Transverse colon (tissue), 4 donors: ENCODE measurements at regions not wholly inside any gene's neighbourhood (a gene's known extent, or its start where the extent isn't known, plus 50 kb on each side); places are given as distances from the start of the nearest gene placed in this dataset.

Source experiments
- DNase-seq: peaks from one replicate; pipeline ENCODE4 v3.0.0-alpha.2; 2019
- H3K27ac ChIP-seq, 4 donors: fragments of 200-600 bp; sonication (generic); 2 replicates each; pipeline ENCODE4 v1.5.1; 2016 to 2018; ENCODE audit warnings: inconsistent platforms in 4 of 4
- H3K27me3 ChIP-seq: fragments of 200-600 bp; sonication (generic); 2 replicates; pipeline ENCODE4 v1.5.1; 2017; ENCODE audit warnings: inconsistent platforms
- H3K36me3 ChIP-seq, 4 donors: fragments of 200-600 bp; sonication (generic); 2 replicates each; pipeline ENCODE4 v1.5.1; 2017 to 2019; ENCODE audit warnings: inconsistent platforms in 4 of 4
- H3K4me1 ChIP-seq, 4 donors: fragments of 200-600 bp; sonication (generic); 2 replicates each; pipeline ENCODE4 v1.5.1; 2017 to 2020; ENCODE audit warnings: inconsistent platforms in 4 of 4
- H3K4me3 ChIP-seq, 4 donors: fragments of 200-600 bp; sonication (generic); 1 replicate in 1 of 4; 2 replicates in 3 of 4; pipeline versions ENCODE4 v1.5.1 to v1.6.1; 2017 to 2019; ENCODE audit warnings: inconsistent platforms in 4 of 4
- H3K9me3 ChIP-seq, 2 donors: fragments of 200-600 bp; sonication (generic); 2 replicates each; pipeline ENCODE4 v1.5.1; 2017 to 2019; ENCODE audit warnings: inconsistent platforms in 2 of 2
- CTCF ChIP-seq, 5 experiments: fragments of 200-600 bp in 3 of 5; fragments of 450-650 bp in 2 of 5; sonication (generic) in 3 of 5; IDR thresholded peaks; 1 replicate in 2 of 5; 2 replicates in 3 of 5; pipeline ENCODE4 v1.5.1; 2016 to 2017; ENCODE audit warnings: antibody characterized with exemption in 5 of 5, inconsistent platforms in 3 of 5, mild to moderate bottlenecking in 2 of 5, moderate library complexity in 1 of 5
- EP300 ChIP-seq: sonication (generic); formaldehyde crosslinking; IDR thresholded peaks from one replicate; pipeline ENCODE4 v1.6.1; 2017; ENCODE audit warnings: antibody characterized with exemption, low read depth
- POLR2A ChIP-seq: fragments of 450-650 bp; IDR thresholded peaks from one replicate; pipeline ENCODE4 v1.6.1; 2016; ENCODE audit warnings: antibody characterized with exemption, mild to moderate bottlenecking, moderate library complexity
- POLR2AphosphoS5 ChIP-seq, 3 donors: sonication (generic); formaldehyde crosslinking; IDR thresholded peaks; one replicate each; pipeline ENCODE4 v1.6.1; 2016; ENCODE audit warnings: antibody characterized with exemption in 3 of 3
- WGBS, 2 donors: methylation state at CpG; one replicate each; pipeline ENCODE4 v1.1.5; 2018; ENCODE audit warnings: low coverage in 1 of 2; 5-methylcytosine and 5-hydroxymethylcytosine counted together
- in situ Hi-C, 4 donors: fragments of 200-750 bp; cut with MboI; loops; one replicate each; pipeline versions ENCODE4 v1.15.0 to v1.15.1; 2017; ENCODE audit warnings: low sequenced_read_pairs in 3 of 4, low pct_ligation_motif_present in 1 of 4, low pct_unique_long_range_greater_than_20kb in 1 of 4
- intact Hi-C: fragments of 100-400 bp; cut with DNase I; formaldehyde crosslinking; loops from one replicate; pipeline ENCODE4 v1.15.1; 2023; ENCODE audit warnings: low total_unique reads
- small RNA-seq, 4 donors: library from RNA; depleted of rRNA; stranded (forward); fragments of <200 nt; gene quantifications; one replicate each; pipeline ENCODE3, GENCODE V24; 2016

- no peaks in the 10 kb centered on the region for H3K9me3 ChIP-seq
- intact Hi-C loops = no loop called here
- 67 to 72% methylated on average over 2 to 6 of the region's 6 CpGs for WGBS, 2 donors
- TF ChIP-seq POLR2AphosphoS5 (IDR thresholded peaks at IDR 0.05) = no peak
- no peak for TF ChIP-seq EP300
- TF ChIP-seq POLR2A = no peak
- no peak overlapping the region for H3K4me3 ChIP-seq
- H3K36me3 ChIP-seq = no peaks in the 10 kb centered on the region
- no peak for DNase-seq
- H3K27me3 ChIP-seq = no peaks in the 10 kb centered on the region
- in situ Hi-C loops = no loop called here
- H3K4me1 ChIP-seq = peaks cover 0 to 35% (median 8%) of the 10 kb centered on the region in 4 donors
- H3K27ac ChIP-seq = no peak overlapping the region
Measured at GRCh38 chr6:137816133-137816579, 50.9 kb upstream of the TNFAIP3 start.

- in situ Hi-C loops = no loop called here
Measured at GRCh38 chr6:137816688-137817618, 50.1 kb upstream of the TNFAIP3 start.

More at GRCh38 chr6:137816688-137817618, 50.1 kb upstream of the TNFAIP3 start:
- DNase-seq = no peak
- Histone ChIP-seq H3K36me3 (no peaks in the 10 kb centered on the region), H3K9me3 (no peaks in the 10 kb centered on the region), H3K4me3 (no peak overlapping the region), H3K4me1 (peaks cover 0 to 31% (median 4%) of the 10 kb centered on the region in 4 donors), H3K27ac (no peak overlapping the region), H3K27me3 (no peaks in the 10 kb centered on the region)
- intact Hi-C loops = no loop called here
- WGBS, 2 donors = 85 to 87% methylated on average over 4 to 8 of the region's 8 CpGs
- TF ChIP-seq EP300 = no peak
- no peak for TF ChIP-seq POLR2A
- TF ChIP-seq POLR2AphosphoS5 (IDR thresholded peaks at IDR 0.05) = no peak
- TF ChIP-seq CTCF (IDR thresholded peaks at IDR 0.05) = no peak

Small RNA genes in the stretch of these regions (small RNA-seq; reads per million reads assigned to genes)
- gene RF00019 = 0 reads per million in 4 donors
